Spleen (tissue), 7 donors: ENCODE measurements at regions not wholly inside any gene's neighbourhood (a gene's known extent, or its start where the extent isn't known, plus 50 kb on each side); places are given as distances from the start of the nearest gene placed in this dataset.

ENCODE experiments used
- POLR2A ChIP-seq, 3 donors: fragments of 450-650 bp; IDR thresholded peaks; one replicate each; pipeline ENCODE4 v1.5.1; 2017; ENCODE audit warnings: antibody characterized with exemption in 3 of 3, mild to moderate bottlenecking in 1 of 3
- TF ChIP-seq, protein P1 (sequence below), 11 experiments: fragments of 200-600 bp in 7 of 11; fragments of 450-650 bp in 4 of 11; sonication (generic) in 4 of 11; IDR thresholded peaks in 8 of 11; conservative IDR thresholded peaks in 3 of 11; 1 replicate in 7 of 11; 2 replicates in 4 of 11; pipeline versions ENCODE4 v1.4.0 to v1.8.0; 2016 to 2021; ENCODE audit warnings: antibody characterized with exemption in 11 of 11, inconsistent platforms in 4 of 11, mild to moderate bottlenecking in 1 of 11
- donor health status: DM: no; HTN: no; CAD: no; lungs with moderate emphysema.
- donor health status: DM: no; HTN: no; CAD: no.
- donor health status: DM: no; HTN: no; CAD: no.

DNA sequence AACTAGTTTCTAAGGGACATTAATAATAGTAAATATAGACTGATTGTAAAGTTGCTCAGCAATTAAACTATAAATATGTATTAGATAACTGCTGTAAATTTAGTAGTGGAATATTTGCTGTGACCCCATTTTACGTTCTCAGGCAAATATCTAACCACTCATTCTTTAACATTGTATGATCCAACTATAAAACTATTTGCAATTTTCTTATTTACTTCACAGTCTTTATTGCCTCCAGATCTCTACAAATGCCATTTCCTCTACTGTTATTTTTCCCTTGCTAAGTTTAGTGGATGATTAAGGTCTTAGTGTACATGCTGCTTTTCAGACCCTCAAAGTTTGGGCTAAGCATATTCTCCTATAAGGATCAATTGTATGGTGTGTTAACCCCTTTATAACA, 526.2 kb upstream of the ST8SIA4 start:
- TF ChIP-seq, protein P1, sequence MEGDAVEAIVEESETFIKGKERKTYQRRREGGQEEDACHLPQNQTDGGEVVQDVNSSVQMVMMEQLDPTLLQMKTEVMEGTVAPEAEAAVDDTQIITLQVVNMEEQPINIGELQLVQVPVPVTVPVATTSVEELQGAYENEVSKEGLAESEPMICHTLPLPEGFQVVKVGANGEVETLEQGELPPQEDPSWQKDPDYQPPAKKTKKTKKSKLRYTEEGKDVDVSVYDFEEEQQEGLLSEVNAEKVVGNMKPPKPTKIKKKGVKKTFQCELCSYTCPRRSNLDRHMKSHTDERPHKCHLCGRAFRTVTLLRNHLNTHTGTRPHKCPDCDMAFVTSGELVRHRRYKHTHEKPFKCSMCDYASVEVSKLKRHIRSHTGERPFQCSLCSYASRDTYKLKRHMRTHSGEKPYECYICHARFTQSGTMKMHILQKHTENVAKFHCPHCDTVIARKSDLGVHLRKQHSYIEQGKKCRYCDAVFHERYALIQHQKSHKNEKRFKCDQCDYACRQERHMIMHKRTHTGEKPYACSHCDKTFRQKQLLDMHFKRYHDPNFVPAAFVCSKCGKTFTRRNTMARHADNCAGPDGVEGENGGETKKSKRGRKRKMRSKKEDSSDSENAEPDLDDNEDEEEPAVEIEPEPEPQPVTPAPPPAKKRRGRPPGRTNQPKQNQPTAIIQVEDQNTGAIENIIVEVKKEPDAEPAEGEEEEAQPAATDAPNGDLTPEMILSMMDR (IDR thresholded peaks at IDR 0.05 in 8 of 11, conservative IDR thresholded peaks at IDR 0.05 in 3 of 11), result no peak
- no peak for TF ChIP-seq POLR2A (IDR thresholded peaks at IDR 0.05)
